ENCODE measurements at regions not wholly inside any gene's neighbourhood (a gene's known extent, or its start where the extent isn't known, plus 50 kb on each side); places are given as distances from the start of the nearest gene placed in this dataset.

DNA sequence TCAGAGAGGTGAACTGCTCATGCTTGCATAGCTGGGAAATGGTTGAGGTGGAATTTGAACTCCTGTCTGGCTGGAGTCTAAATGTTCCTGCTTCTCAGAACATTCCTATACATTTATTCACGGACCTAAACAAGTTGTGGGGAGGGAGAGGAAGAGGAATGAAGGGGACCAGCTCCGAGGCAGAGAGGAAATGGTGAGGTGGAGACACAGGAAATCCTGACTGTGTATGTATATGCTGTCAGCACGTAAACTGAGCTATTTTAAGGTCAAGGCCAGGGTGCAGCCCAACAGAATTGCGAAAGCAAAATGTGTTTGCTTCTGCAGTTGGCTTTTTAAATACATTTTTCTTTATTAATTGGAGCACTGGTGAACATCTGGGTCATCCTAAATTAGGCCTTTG is 74.1 kb upstream of the POMGNT2 start:
- no peaks in the 10 kb centered on the region for H3K27me3 ChIP-seq
- TF ChIP-seq POLR2A (IDR thresholded peaks at IDR 0.05), result no peak
- TF ChIP-seq, protein P1, sequence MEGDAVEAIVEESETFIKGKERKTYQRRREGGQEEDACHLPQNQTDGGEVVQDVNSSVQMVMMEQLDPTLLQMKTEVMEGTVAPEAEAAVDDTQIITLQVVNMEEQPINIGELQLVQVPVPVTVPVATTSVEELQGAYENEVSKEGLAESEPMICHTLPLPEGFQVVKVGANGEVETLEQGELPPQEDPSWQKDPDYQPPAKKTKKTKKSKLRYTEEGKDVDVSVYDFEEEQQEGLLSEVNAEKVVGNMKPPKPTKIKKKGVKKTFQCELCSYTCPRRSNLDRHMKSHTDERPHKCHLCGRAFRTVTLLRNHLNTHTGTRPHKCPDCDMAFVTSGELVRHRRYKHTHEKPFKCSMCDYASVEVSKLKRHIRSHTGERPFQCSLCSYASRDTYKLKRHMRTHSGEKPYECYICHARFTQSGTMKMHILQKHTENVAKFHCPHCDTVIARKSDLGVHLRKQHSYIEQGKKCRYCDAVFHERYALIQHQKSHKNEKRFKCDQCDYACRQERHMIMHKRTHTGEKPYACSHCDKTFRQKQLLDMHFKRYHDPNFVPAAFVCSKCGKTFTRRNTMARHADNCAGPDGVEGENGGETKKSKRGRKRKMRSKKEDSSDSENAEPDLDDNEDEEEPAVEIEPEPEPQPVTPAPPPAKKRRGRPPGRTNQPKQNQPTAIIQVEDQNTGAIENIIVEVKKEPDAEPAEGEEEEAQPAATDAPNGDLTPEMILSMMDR (IDR thresholded peaks at IDR 0.05), result no peak
- no peaks in the 10 kb centered on the region for H3K36me3 ChIP-seq (ENCODE audit: low read depth, missing control alignments)
- no peaks in the 10 kb centered on the region for H3K9me3 ChIP-seq
- WGBS, 2 donors, result 42% methylated on average over 4 of the region's 4 CpGs
- H3K27ac ChIP-seq, result no peak overlapping the region
- no peaks in the 10 kb centered on the region for H3K4me1 ChIP-seq
- intact Hi-C loops (cut with DNase I; ENCODE audit: low total_unique reads), result no loop called here
- H3K4me3 ChIP-seq, result no peak overlapping the region
- no peak for DNase-seq

DNA sequence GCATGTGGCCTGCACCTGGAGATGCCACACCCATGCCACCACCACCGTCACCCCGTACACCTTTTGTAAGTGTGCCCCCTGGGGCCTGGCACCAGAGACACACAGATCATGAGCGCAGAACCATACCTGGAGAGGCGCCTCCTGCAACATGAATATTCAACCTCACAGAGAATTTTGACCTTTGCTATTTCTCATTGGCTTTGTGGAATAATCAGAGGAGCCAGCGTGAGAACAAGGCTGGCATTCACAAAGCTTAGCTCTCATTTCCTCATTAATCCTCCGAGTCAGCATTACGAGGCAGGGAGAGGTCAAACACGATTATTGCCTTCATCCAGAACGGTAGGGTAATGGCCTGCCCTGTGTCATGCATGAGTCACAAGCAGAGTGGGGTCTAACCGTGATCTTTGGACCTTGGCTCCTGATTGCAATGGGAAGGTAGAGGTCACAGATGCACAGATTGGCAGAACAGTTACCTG is 73.0 kb upstream of the POMGNT2 start:
- 86 to 92% methylated on average over 10 of the region's 10 CpGs for WGBS, 2 donors
- no peaks in the 10 kb centered on the region for H3K9me3 ChIP-seq
- no peak overlapping the region for H3K4me3 ChIP-seq
- no peaks in the 10 kb centered on the region for H3K4me1 ChIP-seq
- no peaks in the 10 kb centered on the region for H3K27me3 ChIP-seq
- no peak for TF ChIP-seq POLR2A (IDR thresholded peaks at IDR 0.05)
- TF ChIP-seq, protein P1 (IDR thresholded peaks at IDR 0.05), result no peak
- no peak for DNase-seq
- intact Hi-C loops (cut with DNase I; ENCODE audit: low total_unique reads), result no loop called here
- no peaks in the 10 kb centered on the region for H3K36me3 ChIP-seq (ENCODE audit: low read depth, missing control alignments)
- H3K27ac ChIP-seq, result no peak overlapping the region

DNA sequence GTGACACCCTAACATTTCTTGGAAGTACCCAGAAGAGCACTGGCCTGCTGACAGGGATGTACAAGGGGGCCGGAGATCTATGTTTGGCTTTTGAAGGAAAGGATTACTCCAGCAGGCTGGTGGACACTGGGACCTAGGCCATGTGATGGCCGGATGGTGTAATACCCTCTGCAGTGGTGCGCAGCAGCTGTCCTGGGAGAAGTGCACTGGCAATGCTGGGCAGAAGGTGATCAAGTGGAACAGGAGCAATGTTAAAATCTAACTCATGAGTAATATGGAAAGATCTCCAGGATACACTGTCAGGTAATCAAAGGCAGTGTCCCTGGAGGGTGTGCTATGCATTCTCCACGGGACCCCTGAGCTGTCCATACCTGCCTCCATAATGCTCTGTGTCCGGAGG is 71.2 kb upstream of the POMGNT2 start:
- H3K4me1 ChIP-seq, result no peaks in the 10 kb centered on the region
- intact Hi-C loops (cut with DNase I; ENCODE audit: low total_unique reads), result no loop called here
- no peak for DNase-seq
- no peak overlapping the region for H3K27ac ChIP-seq
- no peaks in the 10 kb centered on the region for H3K9me3 ChIP-seq
- no peaks in the 10 kb centered on the region for H3K36me3 ChIP-seq (ENCODE audit: low read depth, missing control alignments)
- WGBS, 2 donors, result 92 to 94% methylated on average over 3 to 5 of the region's 5 CpGs
- TF ChIP-seq, protein P1 (IDR thresholded peaks at IDR 0.05), result no peak
- TF ChIP-seq POLR2A (IDR thresholded peaks at IDR 0.05), result no peak
- no peak overlapping the region for H3K4me3 ChIP-seq
- no peaks in the 10 kb centered on the region for H3K27me3 ChIP-seq

DNA sequence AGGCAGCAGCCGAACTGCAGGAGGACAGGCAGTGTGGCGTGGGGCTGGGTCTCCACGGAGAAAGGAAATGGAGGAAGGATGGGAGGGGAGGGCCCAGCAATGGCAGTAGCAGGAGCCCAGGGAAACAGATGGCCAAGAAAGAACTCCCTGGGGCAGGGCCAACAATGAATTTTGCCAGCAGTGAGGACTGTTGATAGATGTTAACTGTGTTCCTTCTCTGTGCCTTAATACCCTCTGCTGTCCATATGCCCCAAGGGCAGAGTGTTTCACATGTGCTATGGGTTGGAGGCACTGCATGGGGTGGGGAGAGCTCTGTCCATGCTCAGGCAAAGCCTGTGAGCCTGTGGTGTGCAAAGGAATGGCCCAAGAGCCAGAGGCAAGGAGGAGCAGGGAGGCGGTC is 70.8 kb upstream of the POMGNT2 start:
- TF ChIP-seq, protein P1 (IDR thresholded peaks at IDR 0.05), result no peak
- TF ChIP-seq POLR2A (IDR thresholded peaks at IDR 0.05), result no peak
- no peak for DNase-seq
- Histone ChIP-seq H3K27me3 (no peaks in the 10 kb centered on the region), H3K4me3 (no peak overlapping the region), H3K36me3 (ENCODE audit: low read depth, missing control alignments) (no peaks in the 10 kb centered on the region), H3K27ac (no peak overlapping the region), H3K4me1 (no peaks in the 10 kb centered on the region), H3K9me3 (no peaks in the 10 kb centered on the region)
- intact Hi-C loops (cut with DNase I; ENCODE audit: low total_unique reads), result no loop called here
- 78 to 84% methylated on average over 4 of the region's 4 CpGs for WGBS, 2 donors

DNA sequence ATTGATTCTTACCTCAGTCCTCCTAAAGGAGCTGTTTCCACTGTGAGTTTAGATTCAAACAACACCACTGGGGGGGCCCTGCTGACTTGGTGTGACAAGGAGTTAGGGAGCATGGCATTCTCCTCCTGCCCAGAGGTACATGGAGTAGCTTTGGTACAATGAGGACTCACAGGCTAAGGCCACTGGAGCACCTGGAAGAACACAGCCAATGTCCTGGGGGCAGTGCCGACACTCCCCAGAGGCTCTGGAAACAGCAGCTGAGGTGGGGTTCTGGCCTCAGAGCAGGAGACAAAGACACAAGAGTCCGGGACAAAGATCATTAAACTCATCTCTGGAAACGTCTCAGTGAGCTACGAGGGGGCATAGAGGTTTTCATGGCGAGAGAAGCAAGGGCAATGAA is 69.7 kb upstream of the POMGNT2 start:
- H3K27ac ChIP-seq, result no peak overlapping the region
- TF ChIP-seq POLR2A (IDR thresholded peaks at IDR 0.05), result no peak
- TF ChIP-seq, protein P1 (IDR thresholded peaks at IDR 0.05), result no peak
- 87 to 91% methylated on average over 5 of the region's 5 CpGs for WGBS, 2 donors
- no peak for DNase-seq
- intact Hi-C loops (cut with DNase I; ENCODE audit: low total_unique reads), result no loop called here
- no peaks in the 10 kb centered on the region for H3K4me1 ChIP-seq
- H3K27me3 ChIP-seq, result no peaks in the 10 kb centered on the region
- no peaks in the 10 kb centered on the region for H3K9me3 ChIP-seq
- no peaks in the 10 kb centered on the region for H3K36me3 ChIP-seq (ENCODE audit: low read depth, missing control alignments)
- H3K4me3 ChIP-seq, result no peak overlapping the region
